ENCODE measurements at regions not wholly inside any gene's neighbourhood (a gene's known extent, or its start where the extent isn't known, plus 50 kb on each side); places are given as distances from the start of the nearest gene placed in this dataset.

- DNase-seq = no peak
Observed at GRCh38 chr10:14468023-14468441, 137.3 kb upstream of the FRMD4A start.

DNA sequence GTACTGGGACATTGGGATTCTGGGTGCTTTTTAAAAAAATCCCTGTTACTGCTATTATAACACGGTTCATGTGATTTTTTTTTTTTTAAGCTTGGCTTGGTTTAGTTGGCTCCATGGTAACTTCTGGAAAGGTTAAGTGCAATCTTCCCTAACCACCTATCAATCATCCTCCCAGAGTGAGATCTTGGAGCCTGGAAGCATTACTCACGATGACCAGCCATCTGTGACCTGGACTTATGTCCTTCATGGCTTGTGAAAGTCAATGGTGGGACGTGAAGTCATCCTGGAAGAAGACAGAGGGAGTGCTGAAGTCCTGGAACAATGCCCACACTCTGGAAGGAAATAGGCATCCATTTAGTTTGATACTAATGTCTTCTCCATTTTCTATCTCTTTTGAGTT is 135.5 kb upstream of the FRMD4A start:
- no peak for DNase-seq

DNA sequence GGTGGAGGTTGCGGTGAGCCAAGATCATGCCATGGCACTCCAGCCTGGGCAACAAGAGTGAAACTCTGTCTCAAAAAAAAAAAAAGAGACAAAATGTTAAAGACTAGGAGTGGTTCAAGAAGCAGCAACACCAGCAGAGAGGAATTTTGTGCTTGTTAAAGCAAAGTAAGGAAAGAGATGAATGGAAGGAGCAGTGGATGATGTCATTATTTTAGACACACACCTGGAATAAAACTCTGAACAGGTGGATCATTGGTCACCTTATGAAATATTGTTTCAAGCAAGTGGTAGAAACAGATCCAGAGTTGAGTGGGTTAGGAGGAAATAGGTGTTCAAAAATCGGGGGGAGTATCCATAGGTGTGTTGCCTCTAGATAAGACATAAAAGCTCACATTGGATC is 129.7 kb upstream of the FRMD4A start:
- DNase-seq = no peak

DNA sequence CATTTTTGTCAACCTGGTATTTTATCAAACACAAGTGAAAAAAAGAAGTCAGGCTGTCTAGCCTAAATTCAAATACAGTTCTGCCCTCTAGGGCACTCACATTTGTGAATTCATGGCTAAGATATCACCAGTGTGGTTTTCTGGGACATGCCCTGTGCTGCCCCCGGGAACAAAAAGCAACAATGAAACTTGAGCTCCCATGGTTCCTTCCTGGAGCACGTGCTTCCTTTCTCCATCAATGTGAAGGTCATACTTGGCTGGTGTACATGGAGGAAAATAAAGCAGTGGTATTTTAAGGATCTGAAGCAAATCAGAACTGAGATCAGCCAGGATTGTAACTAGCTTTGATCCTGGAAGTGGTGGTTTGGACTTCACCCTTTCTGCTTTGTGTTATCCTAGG is 128.9 kb upstream of the FRMD4A start:
- DNase-seq = no peak

DNA sequence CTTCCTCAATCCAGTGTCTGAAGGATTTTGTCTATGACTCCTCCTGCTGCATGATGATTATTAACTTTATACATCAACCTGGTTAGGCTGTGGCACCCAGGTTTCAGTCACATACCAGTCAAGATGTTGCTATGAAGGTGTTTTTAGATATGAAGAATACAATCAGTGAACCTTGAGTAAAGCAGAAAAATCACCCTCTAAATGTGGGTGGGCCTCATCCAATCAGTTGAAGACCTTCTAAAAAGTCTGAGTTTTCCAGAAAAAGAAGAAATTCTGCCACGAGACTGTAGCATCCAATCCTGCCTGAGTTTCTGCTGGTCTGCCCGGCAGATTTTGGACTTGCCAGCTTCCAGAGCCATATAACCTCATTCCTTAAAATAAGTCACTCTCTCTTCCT is 126.1 kb upstream of the FRMD4A start:
- no peak for DNase-seq

DNA sequence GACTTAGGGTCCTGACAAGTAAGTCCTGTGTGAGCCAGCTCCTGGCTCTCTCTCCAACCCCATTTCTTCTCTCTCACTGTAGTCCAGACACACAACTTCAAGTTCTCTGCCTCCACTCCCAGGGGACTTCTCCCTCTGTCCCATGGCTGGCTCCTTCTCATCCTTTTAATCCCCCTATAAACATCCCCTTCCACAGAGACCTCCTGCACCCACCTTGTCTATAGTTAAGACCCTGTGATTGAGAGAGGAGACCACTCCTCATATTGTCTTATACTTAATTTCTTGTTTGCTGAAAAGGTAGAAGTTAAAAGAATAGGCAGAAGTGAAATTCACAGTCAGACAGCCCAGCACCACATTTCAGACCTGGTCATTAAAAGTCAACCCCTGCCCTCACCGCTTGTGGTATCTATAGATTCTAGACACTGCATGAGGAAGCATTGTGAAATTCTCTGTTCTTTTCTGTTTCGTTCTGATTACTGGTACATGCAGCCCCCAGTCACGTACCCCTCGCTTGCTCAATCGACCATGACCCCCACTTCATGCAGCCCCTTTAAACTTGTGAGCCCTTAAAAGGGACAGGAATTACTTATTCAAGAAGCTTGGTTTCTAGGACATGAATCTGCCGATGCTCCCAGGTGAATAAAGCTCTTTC is 125.6 kb upstream of the FRMD4A start:
- no peak for DNase-seq

DNA sequence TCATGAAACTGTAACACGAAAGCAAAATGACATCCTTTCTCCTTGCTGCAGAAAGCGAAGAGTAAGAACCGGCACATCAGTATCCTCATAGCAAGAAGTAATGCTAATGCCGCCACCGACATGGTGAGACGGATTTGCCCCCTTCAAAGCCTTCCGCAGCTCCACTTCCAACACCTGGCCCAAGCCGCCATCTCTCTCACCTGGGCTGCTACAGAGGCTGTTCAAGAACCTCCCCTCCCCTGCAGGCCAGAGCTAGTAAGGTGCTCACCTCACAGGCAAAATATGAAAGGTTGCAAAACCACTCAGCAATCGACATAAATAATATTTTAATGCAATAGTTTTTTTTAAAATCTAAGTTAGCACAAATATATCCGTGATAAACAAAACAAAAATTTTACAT is 123.9 kb upstream of the FRMD4A start:
- DNase-seq = no peak

GRCh38 chr10:14454206-14454605 is 123.5 kb upstream of the FRMD4A start:
- DNase-seq = no peak

GRCh38 chr10:14453593-14453992 is 122.9 kb upstream of the FRMD4A start:
- DNase-seq = no peak

DNA sequence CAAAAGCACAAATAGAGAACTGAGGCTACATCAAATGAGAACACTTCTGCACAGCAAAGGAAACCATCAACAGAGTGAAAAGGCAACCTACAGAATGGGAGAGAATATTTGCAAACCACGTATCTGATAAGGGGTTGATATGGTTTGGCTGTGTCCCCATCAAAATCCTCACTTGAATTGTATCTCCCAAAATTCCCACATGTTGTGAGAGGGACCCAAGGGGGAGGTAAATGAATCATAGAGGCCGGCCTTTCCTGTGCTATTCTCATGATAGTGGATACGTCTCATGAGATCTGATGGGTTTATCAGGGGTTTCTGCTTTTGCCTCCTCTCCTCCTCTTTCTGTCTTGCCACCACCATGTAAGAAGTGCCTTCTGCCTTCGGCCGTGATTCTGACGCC is 120.6 kb upstream of the FRMD4A start:
- DNase-seq = no peak

GRCh38 chr10:14450041-14450491 is 119.3 kb upstream of the FRMD4A start:
- no peak for DNase-seq

GRCh38 chr10:14449293-14449815 is 118.6 kb upstream of the FRMD4A start:
- DNase-seq = no peak

- no peak for DNase-seq
Observed at GRCh38 chr10:14448197-14448990, 117.7 kb upstream of the FRMD4A start.

DNA sequence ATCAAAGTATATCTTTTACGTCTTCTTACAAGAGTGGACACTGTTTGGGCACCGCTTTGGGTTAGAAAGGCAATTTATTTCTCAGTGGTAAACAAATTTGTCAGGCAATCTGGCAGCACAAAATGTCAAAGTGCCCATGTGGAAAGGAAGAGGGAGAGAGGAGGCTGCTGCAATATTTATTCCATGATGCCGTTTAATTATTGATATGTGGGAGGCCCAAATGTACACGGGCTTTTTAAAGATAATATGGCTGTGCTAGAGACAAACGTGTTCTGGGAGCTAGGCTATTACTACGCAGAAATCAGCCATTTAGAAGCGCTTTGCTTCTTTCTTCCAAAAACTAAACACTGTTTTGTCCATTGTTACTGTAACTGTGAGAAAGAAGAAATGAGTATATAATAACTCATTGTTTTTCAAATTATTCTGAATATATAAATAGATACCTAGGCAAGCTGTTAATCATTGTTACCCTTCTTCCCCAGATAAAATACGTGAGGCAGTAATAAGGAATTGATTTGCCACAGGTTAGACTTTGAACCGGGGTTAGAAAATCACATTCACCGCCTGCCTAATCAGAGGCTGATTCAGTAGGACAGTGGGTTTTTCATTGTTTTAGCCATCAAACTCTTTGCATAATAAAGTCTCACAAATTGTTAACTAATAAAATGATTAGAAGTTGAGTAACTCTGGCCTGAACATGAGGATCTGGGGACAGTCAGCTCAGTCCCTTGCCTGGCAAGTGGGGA is 116.5 kb upstream of the FRMD4A start:
- DNase-seq = no peak

GRCh38 chr10:14439451-14440259 is 108.9 kb upstream of the FRMD4A start:
- no peak for DNase-seq

- no peak for DNase-seq
Observed at GRCh38 chr10:14438576-14438975, 107.9 kb upstream of the FRMD4A start.

- no peak for DNase-seq
Observed at GRCh38 chr10:14438057-14438456, 107.3 kb upstream of the FRMD4A start.

- DNase-seq = no peak
Observed at GRCh38 chr10:14435976-14436632, 105.4 kb upstream of the FRMD4A start.

GRCh38 chr10:14433147-14433546 is 102.4 kb upstream of the FRMD4A start:
- DNase-seq = no peak

DNA sequence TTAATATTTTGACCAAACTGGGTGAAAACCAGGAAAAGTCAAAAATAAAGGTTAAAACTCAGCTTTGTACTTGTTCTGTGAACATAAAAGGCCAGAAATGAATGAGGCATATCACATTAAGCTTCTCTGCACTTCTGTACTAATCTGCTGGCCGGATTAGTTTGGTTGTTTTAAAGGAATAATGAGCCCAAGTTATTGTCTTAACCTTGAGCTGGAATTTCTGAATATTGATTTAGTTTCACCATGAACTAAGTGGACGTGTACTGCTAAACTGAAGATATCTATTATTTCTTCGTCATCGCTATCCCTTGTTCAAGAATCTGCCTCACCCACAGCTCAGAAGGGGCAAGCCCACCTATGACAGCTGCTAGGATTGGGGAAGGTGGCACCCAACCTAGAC is 101.1 kb upstream of the FRMD4A start:
- DNase-seq = no peak

- DNase-seq = no peak
Observed at GRCh38 chr10:14429043-14429700, 98.4 kb upstream of the FRMD4A start.

DNA sequence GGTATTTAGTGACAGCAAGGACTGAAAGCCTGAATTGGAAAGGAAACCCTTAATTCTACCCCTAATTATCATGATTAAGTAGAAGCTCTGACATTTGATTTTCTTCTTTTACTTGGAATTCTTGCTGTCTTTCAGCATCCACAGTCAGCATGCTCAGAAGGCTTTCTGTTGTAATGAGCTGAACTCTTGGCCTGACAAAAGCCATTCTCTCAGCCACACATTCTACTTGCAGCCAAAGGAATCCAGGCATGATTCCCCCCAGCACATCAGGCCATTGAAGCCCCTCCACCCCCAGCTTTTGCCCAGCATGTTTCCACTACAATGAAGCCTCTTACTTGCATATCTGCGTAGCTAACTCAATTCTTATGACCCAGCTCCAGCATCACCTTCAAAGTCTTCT is 94.3 kb upstream of the FRMD4A start:
- DNase-seq = no peak

All from CD4-positive, alpha-beta T cell treated with Interleukin-17A for 4 hours (primary cell).